Omental fat pad (tissue), 3 donors: ENCODE measurements at regions not wholly inside any gene's neighbourhood (a gene's known extent, or its start where the extent isn't known, plus 50 kb on each side); places are given as distances from the start of the nearest gene placed in this dataset.

Experiments
- ATAC-seq: fragments of 150-250 bp; one replicate; pipeline ENCODE4 v1.9.1; 2016; ENCODE audit warnings: mild to moderate bottlenecking, moderate library complexity; ENCODE audit not compliant: low FRiP score
- DNase-seq: peaks from one replicate; pipeline ENCODE4 v3.0.0-alpha.2; 2019; ENCODE audit warnings: low spot score
- TF ChIP-seq, protein P1 (sequence below), 3 donors: fragments of 450-650 bp; IDR thresholded peaks; one replicate each; pipeline ENCODE4 v1.5.1; 2016 to 2017; ENCODE audit warnings: antibody characterized with exemption in 3 of 3, mild to moderate bottlenecking in 3 of 3, moderate library complexity in 2 of 3

DNA sequence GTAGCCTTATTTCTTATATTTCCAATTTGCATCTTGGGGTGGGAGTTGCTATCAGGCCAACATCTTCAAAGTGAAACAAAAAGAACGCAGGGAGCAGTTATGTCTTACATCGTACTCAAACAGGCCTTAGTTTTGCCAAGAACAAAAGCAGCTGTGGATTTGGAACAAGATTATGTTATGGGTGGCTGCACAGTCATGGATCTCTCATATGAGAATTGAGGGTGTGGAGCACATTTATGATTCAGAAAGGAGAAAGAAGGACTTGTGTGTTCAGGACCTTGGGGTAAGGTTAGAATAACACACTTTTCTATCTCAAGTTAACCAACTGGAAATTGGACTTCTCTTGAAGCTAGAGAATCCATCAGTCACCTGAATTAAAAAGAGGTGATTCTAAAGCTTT, 259.9 kb downstream of the FOXA2 start:
- ATAC-seq (no peak), DNase-seq (no peak)
- TF ChIP-seq, protein P1, sequence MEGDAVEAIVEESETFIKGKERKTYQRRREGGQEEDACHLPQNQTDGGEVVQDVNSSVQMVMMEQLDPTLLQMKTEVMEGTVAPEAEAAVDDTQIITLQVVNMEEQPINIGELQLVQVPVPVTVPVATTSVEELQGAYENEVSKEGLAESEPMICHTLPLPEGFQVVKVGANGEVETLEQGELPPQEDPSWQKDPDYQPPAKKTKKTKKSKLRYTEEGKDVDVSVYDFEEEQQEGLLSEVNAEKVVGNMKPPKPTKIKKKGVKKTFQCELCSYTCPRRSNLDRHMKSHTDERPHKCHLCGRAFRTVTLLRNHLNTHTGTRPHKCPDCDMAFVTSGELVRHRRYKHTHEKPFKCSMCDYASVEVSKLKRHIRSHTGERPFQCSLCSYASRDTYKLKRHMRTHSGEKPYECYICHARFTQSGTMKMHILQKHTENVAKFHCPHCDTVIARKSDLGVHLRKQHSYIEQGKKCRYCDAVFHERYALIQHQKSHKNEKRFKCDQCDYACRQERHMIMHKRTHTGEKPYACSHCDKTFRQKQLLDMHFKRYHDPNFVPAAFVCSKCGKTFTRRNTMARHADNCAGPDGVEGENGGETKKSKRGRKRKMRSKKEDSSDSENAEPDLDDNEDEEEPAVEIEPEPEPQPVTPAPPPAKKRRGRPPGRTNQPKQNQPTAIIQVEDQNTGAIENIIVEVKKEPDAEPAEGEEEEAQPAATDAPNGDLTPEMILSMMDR (IDR thresholded peaks at IDR 0.05) = no peak

DNA sequence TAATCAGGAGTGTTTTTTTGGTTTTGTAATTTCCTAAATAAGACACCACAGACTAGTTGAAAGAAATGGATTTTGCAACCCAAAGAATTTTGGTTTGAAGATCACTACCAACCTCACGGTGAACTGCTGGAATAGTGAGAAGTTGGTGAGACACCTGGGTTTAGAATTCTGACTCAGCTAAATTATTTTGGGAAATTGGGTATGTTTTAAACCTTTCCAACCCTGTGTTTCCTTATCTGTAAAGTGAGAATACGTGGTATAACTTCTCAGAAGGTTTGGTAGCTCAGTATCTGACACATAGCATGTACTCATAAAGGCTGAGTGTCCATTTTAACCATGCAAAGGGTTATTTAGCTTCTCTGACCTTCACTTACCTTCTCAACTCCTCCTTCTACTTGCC, 261.9 kb downstream of the FOXA2 start:
- DNase-seq = no peak
- TF ChIP-seq, protein P1 (IDR thresholded peaks at IDR 0.05) = no peak
- no peak for ATAC-seq

DNA sequence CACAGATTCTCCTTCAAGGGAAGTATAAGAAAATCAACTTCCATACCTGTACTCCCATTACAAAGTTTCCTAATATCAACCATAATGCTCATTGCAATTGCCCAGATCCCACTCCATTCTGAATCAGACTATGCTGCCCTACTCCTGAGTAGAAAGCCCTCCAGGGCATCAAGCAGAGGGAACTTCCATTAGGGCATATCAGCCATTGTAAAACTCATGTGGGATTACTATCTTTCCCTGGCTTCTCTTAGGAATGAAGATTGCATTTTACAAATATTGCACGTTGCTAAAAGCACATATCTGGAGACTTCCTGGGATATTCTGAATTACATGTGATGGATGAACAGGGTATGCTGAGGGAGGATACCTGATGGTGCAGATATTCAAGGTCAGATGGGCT, 263.2 kb downstream of the FOXA2 start:
- DNase-seq (no peak), ATAC-seq (no peak)
- TF ChIP-seq, protein P1 (IDR thresholded peaks at IDR 0.05) = no peak

DNA sequence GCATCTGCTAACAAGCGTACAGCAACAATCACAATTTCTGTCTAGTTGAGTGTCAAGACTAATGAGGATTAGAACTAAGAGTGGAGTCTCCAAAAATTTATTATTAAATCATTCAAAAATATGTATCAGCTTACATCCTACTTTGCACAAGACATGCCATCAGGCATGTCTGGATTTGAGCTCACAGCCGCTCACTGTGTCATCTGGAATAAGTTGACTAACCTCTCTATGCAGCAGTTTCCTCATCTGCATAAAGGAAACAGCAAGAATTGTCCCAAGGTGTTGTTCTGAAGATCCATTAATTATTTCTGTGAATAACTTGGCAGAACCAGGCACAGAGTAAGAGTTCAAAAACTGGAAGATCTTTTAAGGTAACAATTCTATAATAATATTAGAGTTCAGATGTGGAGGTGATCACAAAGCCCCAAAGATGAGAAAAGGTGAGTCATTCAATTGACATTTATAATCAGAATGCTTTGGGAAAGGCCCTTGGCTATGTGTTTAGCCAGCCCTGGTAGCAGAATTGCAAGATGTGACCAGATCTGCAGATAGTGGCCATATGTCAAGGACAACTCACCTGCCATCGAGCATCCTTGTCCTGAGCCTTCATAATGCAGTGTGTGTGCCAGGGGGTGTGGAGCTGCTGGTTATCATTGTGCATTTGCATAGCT, 264.0 kb downstream of the FOXA2 start:
- DNase-seq (no peak), ATAC-seq (no peak)
- TF ChIP-seq, protein P1 (IDR thresholded peaks at IDR 0.05) = no peak

DNA sequence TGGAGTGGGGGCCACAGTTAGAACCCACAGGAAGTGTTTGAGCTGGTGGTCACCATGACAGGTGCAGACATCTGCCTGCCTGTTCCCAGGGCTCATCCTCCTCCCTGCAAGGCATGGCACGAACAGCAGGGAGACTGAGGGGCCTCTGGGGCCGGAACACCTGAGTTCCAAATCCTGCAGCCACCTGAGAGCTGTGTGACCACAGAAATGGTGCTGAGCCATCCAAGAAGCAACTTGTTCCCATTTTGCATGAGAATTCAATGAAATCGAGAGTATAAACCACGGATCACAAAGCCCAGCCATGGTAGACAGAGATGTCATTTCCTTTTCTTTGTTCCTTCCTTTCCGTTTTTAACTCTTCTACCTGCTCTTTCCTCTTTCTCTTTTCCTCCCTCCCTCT, 268.6 kb downstream of the FOXA2 start:
- TF ChIP-seq, protein P1 (IDR thresholded peaks at IDR 0.05) = no peak
- no peak for ATAC-seq
- DNase-seq = no peak

DNA sequence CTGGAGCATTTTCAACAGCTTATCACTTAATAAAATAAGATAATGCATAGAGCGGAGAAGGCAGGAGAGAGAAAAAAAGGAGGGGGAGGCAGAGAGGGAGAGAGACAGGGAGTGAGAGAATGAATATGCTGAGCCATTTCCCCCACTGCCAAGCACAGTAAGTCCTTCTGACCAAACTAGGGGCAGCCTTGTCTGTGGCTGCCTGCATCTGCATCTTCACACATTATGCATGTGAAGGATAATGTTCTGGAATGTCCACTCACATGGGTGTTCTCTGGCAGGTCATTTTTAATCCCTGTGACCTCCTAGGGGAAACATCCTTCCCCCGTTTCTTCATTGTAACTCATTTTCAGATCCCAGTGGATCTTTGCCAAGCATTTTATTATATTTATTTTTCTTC, 269.3 kb downstream of the FOXA2 start:
- ATAC-seq (no peak), DNase-seq (no peak)
- TF ChIP-seq, protein P1 (IDR thresholded peaks at IDR 0.05) = no peak

DNA sequence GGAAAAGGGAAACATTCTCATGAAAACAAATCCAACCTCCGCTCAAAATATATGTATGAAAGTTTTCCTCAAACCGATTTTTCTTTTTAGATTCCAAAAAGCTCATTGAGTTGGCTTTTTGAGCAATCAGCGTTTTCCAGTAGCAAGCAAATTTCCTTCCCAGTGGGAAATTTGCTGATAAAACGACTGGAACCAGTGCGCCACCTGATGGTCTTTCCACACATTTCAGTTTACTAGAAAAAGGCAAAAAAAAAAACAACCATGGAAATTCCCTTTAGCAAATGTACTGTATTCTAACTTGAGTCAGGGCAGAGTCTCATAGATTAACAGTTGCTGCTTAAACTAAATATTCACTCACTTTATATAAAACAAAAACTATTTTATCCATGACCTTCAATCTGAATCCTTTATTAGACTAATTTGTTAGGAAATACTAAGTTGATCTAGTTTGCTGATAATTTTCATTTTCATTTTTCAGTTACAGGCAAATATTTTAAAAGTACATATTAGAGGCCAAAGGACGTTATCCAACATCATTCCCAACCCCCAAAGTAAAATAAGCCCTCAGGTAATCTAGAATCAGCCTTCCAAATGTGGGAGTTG, 271.5 kb downstream of the FOXA2 start:
- TF ChIP-seq, protein P1 (IDR thresholded peaks at IDR 0.05) = no peak
- DNase-seq = no peak
- no peak for ATAC-seq
